NCI-H128 (cell line): ENCODE measurements at regions not wholly inside any gene's neighbourhood (a gene's known extent, or its start where the extent isn't known, plus 50 kb on each side); places are given as distances from the start of the nearest gene placed in this dataset.

ENCODE experiments used
- DNase-seq: peaks from one replicate; lab custom pipeline; 2025; ENCODE audit not compliant: unreplicated experiment; lab: John Stamatoyannopoulos, UW

DNA sequence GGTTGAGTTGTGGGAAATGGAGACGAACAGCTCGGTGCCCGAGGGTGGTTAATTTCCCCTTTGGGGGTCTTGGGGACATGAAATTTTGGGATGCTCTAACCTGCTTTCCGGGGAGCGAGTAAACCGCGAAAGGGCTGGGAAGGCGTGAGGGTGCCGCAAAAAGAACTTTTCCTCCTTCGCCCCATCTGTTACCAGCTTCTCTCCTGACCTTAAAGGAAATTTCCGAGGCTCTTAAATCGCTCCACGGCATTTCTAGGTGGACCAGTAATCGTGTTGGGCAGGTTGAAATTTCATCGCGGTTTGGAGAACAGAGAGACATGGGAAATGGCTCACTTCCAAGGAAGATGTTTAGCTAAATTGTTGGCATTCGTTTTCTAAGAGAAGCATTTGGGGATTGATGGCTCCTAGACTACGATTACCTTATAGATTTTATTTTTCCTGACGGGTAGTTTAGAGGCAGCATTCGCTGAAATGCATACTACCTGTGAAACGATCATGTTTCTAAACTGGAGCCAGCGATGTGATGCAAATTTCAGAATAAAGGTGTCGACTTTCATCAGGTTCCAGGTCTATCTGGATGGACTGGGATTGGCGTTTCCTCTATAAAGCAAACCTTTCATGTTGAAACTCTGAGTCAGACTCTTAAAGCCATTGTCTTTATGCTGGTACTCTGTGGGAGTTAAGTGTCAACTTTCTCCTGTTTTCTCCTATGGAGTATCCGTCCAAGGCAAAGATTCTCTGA is 414.5 kb downstream of the PCNX1 start:
- DNase-seq, result peak; percentile 62

DNA sequence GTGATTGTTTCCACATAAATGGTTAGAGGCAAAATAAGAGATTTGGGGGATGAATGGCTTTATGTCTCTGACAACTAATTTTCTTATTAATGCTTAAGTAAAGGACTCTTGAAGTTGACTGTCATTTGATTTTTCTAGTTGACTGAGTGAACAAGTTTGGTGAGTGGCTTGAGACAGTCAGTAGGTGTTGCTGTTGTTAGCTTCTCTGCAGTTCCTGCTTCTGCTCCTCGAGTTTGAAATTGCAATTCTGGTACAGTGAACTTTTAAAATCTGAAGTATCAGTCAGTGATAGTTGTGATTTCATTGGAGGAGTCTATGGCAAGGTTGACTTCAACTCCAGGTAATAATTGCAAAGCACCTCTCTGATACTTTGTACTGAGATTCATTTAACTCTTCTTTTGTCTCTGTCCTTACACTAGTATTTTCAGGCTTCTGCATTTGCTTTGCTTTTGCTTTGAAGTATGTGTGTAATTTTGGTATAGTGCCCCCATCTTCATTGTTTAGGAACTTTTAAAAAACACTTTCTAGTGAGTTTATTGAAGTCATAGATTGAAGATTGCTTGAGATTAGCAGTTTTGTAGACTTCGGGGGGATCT is 415.5 kb downstream of the PCNX1 start:
- no peak for DNase-seq

DNA sequence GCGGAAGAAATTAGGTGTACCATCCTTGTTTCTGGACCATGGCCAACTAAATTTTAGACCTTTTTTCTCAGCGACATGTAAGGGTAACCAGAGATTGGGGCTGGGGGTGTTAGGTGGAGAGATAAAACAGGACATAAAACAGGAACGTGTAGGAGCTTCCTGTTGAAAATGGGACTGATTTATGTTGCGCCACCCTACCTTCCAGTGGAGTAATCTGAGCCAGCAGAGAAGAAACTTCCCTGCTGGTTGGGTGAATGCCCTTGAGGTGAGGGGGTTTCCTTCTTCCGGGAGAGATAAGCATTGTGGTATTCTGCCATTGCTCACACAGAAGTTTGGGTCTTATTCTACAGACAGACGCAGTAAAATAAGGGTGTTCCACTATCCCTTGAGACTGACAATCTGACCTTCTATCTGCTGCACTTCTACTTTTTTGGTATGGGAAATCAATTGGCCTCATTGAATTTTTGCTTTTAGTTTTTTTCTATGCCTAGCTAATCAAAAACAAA is 417.6 kb downstream of the PCNX1 start:
- no peak for DNase-seq

DNA sequence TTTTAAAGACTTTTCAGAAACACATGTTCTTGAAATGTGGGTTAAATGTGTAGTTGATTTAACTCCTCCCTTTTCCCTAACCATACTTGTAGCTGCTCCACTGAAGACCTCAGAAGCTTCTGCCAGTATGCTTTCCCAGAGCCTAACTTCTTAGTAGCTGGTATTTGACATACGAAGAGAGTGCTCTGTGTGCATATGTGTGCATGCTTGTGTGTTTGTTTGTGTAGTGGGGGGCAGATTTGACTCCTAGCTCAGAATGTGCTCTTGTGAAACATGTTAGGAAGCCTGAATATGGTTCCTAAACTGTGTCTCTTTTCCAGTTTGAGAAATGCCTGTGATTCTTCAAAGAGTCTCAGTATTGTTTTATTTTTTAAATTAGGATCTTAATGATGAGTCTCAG is 420.4 kb downstream of the PCNX1 start:
- no peak for DNase-seq

DNA sequence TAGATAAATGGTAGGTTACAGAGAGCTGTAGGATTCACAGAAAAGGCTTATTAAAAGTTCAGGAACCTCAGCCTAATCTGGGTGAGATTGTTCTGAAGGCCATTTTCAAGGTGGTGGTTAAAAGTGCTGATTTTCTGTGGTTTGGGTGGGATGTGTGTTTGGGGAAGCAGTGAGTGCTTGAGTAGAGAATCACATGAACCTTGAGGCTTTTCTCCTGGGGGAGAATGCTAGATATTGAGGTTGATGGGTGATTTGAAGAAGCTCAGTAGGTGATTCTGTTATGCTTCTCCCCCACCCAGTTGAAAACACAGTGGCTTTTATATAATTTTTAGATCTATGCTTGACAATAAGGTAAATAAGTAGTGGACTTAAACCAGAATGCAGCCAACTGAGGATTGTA is 420.9 kb downstream of the PCNX1 start:
- no peak for DNase-seq

DNA sequence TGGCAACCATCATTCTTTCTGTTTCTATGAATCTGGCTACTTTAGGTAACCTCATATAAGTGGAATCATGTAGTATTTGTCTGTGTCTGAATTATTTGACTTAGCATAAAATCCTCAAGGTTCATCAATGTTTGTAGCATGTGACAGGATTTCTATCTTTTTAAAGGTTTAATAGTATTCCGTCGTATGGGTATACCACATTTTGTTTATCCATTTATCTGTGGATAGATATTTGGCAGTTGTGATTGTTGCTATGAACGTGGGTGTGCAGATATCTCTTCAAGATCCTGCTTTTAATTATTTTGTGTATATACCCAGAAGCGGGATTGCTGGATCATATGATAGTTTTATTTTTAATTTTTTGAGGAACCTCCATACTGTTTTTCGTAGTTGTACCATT is 421.7 kb downstream of the PCNX1 start:
- no peak for DNase-seq

DNA sequence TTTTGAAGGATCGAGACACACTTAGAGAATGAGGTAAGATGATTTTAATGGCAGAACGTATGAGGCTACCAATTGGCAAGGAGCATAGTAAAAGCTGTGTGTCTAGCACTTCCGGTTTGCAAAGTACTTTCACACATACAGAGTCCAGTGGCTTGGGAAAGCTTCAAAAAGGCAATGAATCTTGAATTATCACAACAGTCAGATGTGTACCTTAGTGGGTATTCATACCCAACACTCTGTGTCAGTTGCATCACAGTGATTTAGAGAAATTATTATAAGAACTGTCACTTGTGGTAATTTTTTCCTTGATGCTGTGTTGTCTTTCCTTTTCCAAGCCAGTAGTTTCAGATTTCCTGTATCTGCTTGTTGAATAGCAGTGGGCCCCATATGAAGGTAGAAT is 424.1 kb downstream of the PCNX1 start:
- no peak for DNase-seq

DNA sequence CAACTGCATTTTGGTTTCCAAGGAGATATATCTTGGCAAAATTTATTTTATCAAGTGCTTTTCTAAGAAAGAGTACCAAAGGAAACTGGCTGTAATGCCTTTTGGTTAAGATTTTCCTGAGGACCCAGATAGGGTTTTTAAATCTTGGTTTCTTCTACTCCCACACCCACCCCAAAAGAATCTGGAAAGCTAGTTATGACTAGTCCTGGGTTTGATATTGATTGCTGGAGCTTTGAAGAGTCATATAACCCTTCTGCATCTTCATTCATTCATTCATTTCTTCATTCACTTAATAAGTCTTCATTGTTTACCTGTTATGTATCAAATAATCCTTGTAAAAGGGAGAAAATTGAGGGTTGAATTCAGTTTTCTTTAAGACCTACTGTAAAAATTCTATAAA is 425.2 kb downstream of the PCNX1 start:
- DNase-seq, result no peak

DNA sequence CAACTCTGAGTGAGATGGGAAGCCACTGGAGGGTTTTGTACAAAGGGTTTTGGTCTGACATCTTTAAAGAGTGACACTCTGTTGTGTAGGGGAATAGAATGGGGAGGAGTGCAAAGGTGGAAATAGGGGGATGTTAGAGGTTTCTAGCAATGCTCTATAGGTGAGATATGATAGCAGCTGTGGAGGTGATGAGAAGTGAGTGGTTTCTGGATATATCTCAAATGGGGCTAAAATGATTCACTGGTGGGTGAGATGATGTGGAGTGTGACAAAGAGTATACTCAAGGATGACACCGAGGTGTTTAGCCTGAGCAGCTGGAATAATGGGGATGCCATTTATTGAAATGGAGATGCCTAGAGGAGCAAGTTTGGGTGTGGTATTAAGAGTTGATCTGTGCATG is 426.4 kb downstream of the PCNX1 start:
- no peak for DNase-seq

DNA sequence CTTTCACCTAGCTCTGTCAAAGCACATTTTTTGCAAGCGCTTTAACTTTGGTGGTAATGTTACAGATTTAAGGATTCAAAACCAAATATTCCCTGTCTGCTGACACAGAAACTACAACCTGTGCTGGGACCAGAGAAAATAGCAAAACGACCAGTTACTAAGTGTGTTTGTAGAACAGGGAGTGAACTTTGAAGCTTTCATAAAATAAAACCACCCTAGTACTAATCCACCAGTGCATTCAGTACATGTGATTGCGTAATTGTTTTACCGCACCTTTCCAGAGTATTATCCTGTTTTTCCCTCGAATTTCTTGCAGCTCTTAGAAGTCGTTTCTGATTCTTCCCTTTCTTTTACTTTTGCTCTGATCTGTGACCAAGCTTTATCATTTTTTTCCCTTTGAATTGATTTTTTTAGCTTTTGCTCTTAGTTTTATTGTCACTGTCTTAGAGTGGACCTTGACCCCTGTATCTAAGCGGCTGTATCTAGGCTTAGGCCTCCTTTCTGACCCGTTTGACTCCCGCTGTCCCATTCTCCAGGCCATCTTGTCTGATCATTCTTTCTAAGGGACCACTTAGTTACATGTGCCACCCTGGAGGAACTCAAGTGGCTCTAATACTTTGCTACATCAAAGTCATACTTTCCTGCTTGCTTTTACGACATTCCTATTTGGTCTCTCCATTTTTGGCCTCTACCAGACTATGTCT is 429.4 kb downstream of the PCNX1 start:
- DNase-seq, result no peak

DNA sequence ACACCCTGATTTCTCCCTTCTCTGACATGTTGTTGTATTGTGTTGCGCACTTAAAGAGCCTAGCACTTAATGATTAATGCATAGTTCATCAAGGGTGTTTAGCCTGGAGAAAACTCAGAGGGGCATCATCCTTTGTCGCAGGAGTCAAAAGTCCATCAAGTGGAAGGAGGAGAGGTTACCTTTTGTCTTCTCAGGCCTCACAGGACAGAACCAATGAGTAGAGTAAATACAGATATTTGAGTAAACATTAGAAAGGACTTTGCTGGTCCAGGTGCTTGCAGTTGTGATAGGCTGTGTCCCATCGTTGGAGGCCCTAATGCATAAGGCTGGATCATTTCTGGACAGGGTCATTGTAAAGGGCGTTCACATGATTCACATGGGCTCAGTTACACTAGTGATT is 430.9 kb downstream of the PCNX1 start:
- DNase-seq, result no peak

DNA sequence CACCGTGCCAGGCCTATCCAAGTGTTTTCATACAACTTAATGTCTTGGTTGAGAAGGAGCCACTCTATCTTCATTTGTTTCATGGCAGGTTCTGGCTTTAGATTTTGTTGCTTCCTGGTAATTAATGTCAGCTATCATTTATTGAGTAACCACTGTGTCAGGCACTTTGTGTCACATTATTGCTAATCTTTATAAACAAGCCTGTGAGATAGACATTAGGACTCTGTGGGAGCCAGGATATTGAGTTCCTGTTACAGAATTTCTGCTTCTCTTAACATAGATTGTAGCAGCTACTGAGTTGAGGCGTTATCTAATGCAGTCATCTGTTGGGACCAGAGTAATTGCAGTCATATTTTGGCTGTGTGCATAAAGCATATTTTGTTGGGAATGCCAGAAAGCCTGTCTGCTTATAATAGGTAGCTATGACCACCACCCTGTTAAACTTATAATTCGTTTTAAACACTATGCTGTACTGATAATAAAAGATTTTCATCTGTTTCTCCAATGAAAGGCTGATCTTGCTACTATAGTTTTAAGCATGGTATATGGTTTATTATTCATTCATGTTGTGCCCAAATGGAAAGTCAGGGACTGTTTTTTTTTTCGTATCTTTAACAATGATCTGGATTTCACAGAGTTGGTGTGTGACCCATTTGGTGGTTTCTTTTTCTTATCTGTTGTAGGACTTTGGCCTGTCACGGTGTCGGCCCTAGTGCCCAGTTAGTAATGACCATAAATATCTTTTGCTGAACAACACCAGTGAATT is 432.6 kb downstream of the PCNX1 start:
- no peak for DNase-seq

DNA sequence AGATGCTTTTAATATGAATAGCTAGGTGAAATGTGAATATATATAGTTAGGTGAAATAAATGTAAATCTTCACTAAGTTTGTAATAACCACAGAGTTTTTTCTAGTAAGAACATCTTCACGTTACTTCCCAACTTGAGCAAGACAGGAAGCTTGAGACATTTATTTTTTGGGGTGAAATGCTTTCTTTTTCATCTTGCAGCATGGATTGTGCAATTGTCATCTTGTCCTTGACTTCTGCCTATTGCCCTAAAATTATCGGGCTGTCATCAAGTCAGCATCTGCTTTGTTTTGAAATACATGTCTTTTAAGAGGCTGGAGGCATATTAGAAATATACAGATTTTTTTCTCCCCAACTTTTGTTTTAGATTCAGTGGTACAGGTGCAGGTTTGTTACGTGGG is 433.9 kb downstream of the PCNX1 start:
- DNase-seq, result no peak

DNA sequence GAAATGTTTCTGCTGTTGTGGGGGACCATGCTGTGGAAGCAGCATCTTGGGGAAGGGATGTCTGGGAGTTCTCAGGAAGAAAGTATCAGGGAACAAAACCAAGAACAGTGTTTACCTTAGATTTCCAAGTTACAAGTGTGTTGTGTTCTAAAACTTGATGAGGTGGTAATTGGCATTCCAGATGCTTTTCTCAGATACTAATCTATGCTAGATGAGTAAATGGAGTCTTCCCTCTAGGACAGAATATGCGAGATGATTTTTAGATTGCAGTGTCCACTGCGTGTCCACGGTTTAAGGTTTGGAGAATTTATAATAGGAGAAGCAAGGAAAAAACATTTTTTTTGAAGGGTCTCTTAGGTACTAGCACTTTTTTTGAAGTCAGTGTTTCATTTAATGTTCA is 436.5 kb downstream of the PCNX1 start:
- no peak for DNase-seq

DNA sequence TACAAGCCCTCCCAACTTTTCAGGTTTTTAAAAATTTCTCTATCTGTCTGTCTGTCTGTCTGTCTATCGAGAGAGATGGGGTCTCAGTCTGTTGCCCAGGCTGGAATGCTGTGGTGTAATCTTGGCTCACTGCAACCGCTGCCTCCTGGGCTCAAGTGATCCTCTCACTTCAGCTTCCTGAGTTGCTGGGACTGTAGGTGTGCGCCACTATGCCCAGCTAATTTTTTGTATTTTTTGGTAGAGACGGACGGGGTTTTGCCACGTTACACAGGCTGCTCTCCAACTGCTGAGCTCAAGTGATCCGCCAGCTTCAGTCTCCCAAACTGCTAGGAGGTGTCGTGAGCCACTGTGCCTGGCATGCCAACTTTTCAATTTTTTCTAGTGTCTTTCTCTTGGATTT is 437.2 kb downstream of the PCNX1 start:
- DNase-seq, result no peak

DNA sequence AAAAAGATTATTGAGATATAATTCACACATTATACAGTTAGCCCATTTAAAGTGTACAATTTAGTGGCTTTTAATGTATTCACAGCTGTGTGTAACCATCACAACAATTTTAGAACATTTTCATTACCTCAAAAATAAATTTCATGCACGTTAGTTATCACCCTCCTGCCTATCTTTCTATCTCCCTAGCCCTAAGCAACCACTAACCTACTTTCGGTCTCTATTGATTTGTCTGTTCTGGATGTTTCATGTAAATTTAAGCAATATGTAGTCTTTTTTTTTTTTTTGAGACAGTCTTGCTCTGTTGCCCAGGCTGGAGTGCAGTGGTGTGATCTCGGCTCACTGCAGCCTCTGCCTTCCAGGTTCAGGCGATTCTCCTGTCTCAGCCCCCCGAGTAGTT is 439.4 kb downstream of the PCNX1 start:
- DNase-seq, result no peak

DNA sequence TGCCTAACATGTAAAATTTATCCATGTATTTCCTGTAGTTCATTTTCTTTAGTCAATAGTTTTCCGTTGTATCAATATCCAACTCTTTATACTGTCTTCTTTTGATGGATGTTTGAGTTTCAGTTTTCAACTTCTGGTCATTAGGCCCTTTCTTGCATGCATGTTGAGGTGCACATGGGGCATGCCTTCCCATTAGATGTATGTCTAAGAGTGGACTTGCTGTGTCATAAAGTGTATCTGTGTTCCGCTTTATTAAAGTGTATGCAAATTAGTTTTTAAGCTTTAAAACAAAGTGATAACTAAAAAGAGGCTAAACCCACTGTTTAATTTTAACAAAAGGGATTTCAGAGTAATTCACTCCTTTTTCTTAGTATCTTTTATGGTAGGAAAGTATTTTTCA is 441.1 kb downstream of the PCNX1 start:
- DNase-seq, result no peak

DNA sequence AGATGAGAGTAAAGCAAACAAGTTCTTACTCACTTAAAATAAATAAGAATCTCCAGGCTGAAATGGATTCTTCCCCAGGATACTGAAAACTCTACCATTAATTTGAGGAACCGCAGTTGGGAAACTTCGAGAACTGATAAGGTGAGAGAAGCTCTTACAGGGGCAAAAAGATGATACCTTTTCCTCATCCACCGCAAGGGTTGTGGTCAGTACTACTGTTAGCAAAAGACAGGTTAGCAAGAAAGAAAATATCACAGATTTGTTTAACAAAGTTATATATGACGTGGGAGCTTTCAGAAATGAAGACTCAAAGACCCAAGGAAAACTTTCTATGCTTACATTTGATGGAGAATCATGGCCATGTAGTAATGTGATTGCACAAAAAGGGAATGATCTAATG is 441.6 kb downstream of the PCNX1 start:
- no peak for DNase-seq

DNA sequence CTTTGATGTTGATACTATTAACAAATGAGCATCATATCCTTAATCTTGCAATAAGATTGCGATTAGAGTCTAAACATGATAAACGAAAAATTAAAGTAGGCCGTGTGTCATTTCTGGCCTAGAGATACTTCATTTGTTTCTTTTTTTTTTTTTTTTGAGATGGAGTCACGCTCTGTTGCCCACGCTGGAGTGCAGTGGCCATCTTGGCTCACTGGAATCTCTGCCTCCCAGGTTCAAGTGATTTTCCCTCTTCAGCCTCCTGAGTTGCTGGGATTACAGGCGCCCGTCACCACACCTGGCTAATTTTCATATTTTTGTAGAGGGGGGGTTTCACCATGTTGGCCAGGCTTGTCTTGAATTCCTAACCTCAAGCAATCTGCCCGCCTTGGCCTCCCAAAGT is 446.9 kb downstream of the PCNX1 start:
- DNase-seq, result no peak

DNA sequence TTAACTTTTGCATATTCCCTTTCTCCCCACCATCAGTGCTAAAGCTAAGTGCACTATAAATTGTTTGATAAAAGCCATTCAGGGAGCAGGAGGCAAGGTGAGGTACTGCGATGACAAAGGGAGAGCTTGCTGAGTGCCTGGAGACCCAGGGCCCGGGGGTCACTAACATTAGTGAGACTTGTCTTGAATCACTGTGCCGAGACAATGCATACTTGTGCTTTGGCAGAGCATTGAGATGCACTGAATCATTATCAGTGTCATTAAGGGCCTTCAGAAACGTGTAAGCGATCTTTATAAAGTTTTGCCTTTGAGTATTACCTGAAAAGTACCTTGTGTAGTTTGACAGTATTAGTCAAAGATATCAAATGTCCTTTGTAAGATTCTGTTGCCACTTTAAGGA is 447.5 kb downstream of the PCNX1 start:
- DNase-seq, result no peak

DNA sequence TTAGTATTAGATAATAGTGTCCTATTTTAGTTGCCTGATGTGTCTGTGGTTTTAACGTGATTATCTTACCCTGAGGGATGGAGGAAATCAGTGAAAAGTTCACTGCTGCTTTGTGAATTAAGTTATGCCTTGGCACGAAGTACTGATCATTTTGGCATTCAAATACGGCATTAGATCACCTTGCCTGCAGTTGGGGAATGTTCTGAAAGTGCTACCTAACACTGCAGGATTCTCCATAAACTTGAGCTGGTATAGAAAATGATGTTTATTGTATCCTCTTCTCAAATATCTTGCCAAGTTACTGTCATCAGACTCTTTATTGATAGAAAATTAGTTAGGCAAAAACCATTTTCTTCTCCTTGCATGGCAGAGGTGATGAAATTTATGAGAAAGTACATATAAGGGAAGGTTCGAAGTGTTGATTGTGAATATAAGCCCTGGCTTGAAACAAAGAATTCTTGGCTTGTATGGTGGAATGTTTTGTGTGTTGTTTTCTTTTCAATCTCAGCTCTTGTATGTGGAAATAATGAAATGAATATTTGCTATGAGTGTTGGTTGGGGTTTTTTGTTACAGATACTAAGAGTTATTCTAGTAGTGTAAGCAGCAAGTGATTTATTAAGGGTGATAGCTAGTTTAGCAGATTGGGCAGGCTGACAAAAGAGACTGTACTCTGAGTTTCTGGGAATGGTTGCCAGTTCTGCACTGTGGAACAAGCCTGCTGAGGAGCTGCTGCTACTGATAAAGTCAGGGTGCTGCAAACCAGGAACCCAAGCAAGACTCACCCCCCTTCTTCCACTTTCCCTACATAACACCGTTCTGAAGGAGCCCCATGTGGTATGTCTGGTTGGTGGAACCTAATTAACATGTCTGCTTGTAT is 448.3 kb downstream of the PCNX1 start:
- DNase-seq, result no peak
